Activated CD4-positive, alpha-beta T cell treated with anti-CD3 and anti-CD28 coated beads, Interleukin-2, amount 50 U/mL, for 16 hours (primary cell): ENCODE measurements at regions not wholly inside any gene's neighbourhood (a gene's known extent, or its start where the extent isn't known, plus 50 kb on each side); places are given as distances from the start of the nearest gene placed in this dataset.
"Not testable (repeated sequence)": the region's sequence is repeated elsewhere in the genome, so short reads cannot be mapped to it uniquely, and the experiment has no call there.

Experiments used
- DNase-seq: peaks from one replicate; pipeline ENCODE4 v3.0.0-alpha.2; 2020

DNA sequence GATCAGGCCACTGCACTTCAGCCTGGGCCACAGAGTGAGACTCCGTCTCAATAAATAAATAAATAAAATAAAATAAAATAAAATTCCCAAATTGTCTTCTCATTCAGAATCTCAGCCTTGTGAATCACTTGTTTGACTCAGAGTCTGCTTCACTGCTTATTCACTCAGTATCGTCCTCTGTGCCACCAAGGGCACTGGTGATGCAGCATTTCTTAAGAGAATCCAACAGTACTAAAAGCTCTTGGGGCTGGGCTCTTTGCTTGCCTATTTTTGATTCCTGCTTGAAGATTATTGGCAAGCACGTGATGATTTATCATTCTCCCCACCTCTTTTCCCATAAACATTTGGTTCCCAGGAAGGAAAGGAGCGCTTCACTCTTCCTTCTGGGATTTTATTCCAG lies 54.8 kb upstream of the HMGB1 start:
- DNase-seq, result no peak

DNA sequence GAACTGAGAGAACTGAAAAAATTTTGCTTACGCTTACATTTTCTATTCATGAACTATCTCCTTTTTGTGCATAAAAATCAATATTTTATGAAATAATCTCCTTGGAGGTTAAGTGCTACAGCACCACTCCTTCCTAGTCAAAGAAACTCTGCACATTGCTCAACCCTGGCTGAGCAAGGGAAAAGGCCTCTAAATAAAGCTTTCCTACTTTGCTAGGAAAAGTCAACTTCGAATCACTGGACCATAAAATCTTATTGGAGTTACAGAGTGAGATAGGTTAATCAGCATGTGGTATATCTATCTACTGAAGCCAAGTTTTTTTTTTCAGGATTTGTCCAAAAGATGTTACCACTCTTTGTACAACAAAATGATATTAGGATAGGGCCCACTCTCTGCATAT lies 57.5 kb upstream of the HMGB1 start:
- no peak for DNase-seq

DNA sequence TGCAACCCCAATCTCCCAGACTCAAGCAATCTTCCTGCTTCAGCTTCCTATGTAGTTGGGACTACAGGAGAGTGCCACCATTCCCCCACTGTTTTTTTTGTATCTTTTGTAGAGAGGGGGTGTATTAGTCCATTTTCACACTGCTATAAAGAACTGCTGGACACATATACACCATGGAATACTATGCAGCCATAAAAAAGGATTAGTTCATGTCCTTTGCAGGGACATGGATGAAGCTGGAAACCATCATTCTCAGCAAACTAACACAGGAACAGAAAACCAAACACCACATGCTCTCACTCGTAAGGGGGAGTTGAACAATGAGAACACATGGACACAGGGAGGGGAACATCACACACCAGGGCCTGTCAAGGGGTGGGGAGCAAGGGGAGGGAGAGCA lies 58.1 kb upstream of the HMGB1 start:
- not testable (repeated sequence) for DNase-seq

DNA sequence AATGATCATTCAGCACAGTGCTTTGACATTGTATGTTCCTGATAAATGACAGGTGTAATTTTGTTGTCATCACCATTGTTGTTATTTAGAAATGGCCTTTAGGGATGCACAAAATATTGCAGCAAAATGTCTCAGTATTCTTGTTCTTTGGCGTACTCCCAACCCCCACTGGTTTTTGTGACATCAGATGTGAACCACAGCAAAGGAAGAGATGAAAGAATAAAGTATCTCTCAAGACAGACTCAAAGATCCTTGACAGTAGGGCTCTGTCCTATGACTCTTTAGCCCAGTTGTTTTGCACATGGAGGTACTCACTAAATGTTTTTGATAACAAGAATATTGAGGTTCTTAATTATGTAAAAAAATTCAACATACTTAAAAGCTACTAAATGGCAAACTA lies 59.5 kb upstream of the HMGB1 start:
- not testable (repeated sequence) for DNase-seq

DNA sequence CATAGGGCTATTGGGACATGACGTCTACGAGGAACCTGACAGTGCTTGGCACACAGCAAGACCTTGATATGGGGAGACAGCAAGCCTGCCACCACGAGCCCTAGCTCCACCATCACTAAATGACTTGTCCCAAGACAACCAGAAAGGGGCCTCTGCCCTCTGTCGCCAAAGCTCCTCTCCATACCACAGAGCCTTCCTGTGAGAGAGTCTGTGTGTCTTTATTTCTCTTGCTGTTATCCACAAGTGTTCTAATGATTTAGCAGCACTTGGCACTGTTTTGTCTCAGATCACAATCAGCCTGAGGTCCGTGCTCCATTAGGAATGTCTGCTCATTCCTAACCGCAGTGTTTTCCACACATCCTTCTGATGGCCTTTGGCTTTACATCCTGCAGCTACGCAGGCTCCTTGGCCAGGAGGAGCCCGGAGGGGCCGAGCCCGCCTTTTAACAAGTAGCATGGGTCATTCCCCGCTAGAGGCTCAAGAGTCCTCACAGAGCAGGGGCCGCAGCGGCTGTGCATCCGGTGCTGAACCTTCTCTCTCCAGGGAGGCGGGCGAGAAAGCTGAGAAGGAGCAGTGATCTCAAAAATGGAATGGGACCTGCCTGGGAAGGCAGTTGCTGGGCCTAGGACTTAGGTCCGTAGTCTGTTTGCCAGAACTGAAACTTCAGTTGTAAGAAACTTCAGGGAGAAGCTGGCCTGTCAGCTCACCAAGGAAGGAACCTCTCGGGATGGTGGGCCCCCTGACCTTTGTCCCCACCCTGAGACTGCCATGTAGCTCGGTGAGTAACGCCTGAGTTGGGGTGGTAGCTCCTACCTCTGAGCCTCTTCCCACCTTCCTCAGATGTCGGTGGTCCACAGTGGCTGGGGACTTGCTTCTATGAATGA lies 61.1 kb upstream of the HMGB1 start:
- no peak for DNase-seq

DNA sequence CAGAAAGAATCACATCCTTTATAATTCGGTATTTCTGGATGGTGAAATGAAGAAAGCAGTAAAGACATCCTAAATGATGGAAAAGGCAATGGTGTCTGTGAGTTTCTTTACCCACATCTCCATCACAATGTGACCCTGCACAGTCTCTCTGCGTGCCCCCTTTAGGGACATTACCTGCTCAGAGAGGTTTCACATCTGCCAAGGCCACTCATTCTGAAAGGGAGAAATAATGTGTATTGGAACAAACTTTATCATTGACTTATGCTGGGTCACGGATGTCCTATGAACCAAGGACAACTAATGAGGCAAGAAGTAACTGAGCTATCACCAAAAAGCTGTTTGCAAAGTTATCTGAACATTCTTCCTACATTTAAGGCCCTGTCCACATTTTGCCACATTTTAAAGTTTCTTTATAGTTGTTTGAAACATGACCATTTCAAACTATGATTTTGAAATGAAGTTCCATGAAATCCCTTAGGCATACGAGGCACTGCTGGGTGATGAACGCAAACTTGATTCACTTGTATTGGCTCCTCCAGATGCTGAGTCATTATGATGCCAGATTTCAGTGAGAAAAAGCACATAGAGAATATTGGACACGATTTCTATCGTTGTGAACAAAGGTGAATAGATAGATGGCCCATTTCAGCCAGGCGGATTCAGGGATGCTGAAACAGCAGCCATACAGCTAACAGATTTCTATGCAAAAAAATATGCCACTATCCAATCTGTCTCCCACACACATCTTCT lies 63.5 kb upstream of the HMGB1 start:
- DNase-seq, result peak; percentile 30

DNA sequence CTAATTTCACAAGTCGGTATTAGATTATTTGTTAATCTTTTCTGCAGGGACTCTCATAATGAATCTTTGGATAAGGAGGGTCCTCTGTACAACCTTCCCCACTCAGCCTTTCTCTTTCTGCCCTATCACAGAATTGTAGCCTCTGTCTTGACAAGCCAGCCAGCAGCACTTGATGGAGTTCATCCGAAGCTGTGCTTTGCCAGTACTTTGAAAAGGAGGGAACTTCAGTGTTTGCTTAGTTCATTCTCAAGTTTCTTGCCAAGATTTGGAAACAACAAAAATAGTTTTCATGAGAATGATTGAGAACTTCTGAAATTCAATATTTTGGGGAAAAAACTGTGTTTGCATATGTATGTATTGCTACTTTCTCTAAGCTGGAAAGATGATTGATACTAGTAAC lies 69.3 kb upstream of the HMGB1 start:
- DNase-seq, result no peak

DNA sequence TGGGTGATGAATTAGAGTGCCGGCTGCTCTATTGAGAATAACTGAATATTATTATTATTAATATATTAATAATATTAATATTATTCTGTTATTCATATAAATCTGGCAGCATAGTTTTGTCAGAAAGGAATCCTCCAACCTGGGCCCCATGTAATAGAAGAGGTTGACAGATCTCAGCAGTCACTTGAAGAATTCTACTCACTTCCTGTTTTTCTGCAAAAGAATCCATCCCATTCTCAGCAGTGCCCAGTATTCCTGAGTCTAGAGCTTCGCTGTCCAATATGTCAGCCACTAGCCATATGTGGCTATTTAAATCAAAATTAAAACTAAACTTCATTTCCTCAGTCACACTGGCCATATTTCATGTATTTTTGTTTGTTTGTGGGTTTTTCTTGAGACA lies 72.4 kb upstream of the USPL1 start:
- DNase-seq, result no peak

DNA sequence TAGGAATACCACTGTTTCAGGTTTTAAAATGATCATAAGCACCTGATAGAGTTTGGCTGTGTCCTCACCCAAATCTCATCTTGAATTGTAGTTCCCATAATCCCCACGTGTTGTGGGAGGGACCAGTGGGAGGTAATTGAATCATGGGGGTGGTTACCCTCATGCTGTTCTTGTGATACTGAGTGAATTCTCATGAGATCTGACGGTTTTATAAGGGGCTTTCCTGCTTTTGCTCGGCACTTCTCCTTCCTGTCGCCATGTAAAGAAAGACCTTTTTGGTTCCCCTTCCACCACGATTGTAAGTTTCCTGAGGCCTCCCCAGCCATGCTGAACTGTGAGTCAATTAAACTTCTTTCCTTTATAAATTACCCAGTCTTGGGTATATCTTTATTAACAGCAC lies 69.7 kb upstream of the USPL1 start:
- DNase-seq, result not testable (repeated sequence)

DNA sequence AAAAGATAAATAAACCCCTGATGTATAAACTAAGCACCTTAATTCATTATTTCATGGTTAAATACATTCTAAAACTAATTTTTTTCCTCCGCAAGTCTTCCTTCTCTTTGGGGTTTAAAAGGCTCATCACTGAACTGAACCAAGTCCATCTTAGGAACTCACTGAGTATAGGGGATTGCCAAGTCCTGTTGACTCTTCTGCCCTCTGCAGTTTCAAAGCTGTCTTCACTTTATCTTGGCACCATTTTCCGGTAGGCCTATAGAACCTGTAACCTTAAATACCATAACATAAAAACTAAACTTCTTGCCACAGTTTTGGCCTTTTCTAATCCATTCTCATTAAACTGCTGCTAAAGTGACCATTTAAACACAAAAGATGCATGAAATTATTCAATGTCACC lies 66.5 kb upstream of the USPL1 start:
- peak; percentile 33 for DNase-seq

DNA sequence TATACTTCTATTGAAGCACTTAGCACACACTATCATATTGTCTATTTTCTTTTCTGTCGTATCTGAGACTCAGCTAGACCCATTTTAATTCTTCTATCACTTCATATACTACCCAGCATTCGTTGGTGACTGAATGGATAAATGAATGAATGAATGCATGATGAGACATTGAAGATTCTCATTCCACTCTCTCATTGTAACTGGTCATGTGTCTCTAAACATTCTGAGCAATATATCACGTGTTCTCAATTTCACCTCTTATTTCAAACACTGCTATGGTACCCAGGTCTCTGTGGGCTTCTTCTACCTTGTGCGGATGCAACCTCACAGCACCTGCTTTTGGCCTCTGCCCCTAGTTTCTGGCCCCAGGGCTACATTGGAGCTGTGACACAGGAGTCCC lies 65.2 kb upstream of the USPL1 start:
- DNase-seq, result no peak

DNA sequence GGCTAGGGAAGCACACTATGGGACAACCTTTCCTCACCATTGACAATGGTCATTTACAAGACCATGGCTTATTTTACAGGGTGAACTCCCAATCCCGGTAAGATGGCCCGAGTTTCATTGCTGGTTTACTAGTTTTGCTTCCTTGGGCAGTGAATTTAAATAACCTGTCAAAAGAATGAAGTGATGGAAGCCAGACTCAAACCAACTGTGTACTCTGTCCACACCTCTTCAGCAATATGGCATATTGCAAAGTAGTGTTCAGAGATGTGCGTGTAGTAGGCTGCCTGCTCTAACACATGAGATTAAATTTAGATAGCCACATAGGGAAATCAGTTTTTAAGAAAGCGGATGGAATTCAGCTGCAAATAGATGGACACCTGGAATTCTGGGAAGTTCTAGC lies 58.4 kb upstream of the USPL1 start:
- no peak for DNase-seq

DNA sequence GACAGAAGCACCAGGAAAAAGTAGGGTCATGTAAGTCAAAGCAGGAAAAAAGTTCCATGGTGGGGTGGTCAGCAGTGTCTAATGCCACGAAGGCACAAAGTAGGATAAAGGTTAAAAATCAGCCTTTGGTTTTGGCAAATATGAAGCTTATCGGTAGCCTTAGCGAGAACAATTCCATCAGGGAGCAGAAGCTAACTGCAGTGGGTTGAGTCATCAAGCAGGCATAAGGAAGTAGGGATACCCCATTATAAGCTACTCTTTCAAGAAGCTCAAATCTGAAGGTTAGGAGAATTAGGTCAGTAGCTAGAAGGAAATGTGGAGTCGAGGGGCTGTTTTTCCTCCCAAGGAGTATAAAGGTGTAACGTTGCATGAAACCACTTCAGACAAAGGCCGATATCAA lies 57.5 kb upstream of the USPL1 start:
- no peak for DNase-seq

DNA sequence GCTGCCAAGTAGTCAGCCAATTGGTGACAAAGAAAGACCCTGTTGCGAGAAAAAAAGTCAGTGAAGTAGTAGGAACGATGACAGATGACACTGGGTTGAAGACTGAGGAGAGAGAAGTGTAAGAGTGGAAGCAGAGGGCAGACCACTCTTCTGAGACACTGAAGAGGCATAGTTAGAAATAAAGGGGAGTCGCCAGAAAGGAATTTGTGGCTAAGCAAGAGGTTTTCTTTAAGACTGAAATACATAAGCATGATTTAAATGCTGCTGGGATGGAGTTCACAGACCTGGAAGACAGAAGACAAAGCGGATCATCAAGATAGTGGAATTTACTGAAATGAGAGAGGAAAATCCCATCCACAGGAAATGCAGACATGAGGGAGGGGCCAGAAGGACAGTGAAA lies 56.2 kb upstream of the USPL1 start:
- DNase-seq, result no peak

DNA sequence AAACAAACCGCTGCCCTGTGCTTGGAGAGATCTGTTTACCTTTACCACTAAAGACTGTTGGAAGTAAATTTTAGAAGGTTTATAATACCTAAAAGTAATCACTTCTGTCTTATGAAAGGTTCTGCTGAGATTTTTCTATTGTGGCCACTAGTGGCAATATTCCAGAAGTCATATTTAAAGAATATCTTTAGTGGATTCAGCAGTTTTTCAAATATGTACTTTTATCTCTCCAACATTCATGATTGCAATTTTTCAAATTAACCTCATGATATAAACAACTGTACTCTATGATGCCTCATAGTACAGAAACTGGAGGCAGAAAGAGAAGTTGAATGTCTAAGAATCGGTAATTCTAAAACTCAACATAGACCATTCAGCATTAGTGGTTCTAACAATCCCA lies 53.2 kb upstream of the USPL1 start:
- DNase-seq, result no peak

DNA sequence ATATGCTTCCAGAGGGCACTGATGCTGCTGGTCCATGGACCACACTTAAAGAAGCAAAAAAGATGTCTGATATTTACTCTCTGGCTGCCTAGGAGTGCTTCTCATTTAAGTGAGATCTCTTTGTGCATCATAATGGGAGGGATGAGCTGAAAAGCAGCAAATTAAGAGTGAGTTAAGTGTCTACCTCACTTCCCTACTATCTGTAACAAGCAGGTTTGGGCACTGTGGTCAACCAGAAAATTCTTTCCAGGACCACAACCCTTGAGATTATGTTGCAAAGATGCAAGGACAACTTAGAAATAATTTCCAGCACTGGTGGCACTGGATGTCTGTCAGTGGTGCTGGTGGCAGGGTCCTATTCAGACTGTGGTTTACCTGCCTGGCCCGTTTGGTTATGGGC lies 52.1 kb upstream of the USPL1 start:
- DNase-seq, result no peak

DNA sequence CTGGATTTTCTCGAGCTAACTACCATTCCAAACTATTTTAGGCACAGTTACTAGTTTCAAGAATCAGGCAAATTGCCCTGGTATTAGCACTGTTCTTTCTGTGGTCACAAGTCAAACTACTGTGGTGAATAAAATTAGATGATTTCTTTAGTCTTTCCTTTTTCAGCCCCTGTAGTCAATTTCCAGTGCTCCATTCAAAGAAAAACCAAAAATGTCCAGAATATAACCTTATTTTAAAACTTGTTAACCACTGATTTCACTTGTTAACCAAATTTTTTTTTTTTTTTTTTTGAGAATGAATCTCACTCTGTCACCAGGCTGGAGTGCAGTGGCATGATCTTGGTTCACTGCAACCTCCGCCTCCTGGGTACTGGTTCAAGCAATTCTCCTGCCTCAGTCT lies 50.6 kb upstream of the USPL1 start:
- peak; percentile 15 for DNase-seq
